Hematopoietic multipotent progenitor cell treated with erythropoietin and hydrocortisone succinate and interleukin-3 and kit ligand, for 6 days (in vitro differentiated cells): ENCODE measurements at regions not wholly inside any gene's neighbourhood (a gene's known extent, or its start where the extent isn't known, plus 50 kb on each side); places are given as distances from the start of the nearest gene placed in this dataset.

ENCODE experiments used
- DNase-seq: peaks from one replicate; pipeline ENCODE4 v3.0.0-alpha.2; 2015

GRCh38 chrX:98646351-98646750 lies 1762.6 kb downstream of the RPA4 start:
- no peak for DNase-seq

GRCh38 chrX:98654565-98654964 lies 1755.5 kb downstream of the PCDH19 start:
- no peak for DNase-seq
